ENCODE measurements at regions not wholly inside any gene's neighbourhood (a gene's known extent, or its start where the extent isn't known, plus 50 kb on each side); places are given as distances from the start of the nearest gene placed in this dataset.

DNA sequence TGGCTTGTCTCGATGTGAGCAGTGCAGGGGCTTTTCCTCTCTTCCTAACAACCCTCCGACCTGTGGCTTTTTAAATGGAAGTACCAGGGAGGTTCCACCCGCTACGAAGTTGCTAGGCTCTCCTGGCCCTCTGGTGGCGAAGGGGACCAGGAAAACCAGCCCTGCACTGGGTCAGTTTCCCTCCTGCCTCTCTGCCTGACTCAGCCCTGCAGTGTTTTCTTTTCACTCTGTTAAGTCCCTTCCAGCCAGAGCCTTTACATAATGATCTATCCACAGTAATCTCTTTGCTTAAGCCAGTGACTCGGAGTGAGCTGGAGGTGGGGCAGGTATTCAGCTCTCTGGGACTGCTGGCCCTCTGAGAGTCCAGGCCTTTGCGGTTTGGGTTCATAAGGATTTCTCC lies 331.3 kb upstream of the EEF2KMT start:
- Histone ChIP-seq H3K79me2 (ENCODE audit: control insufficient read depth, insufficient read depth, low read length, poor library complexity) (no peaks in the 10 kb centered on the region), H4K8ac (ENCODE audit: low read depth, low read length) (no peak overlapping the region)
- no CpG with 5 or more reads among the region's 7 CpGs for WGBS (ENCODE audit: extremely low coverage, insufficient coverage, insufficient read length)

GRCh38 chr16:5427571-5427970 lies 330.0 kb upstream of the EEF2KMT start:
- Histone ChIP-seq H3K14ac (ENCODE audit: low read length) (no peak overlapping the region), H4K8ac (ENCODE audit: low read depth, low read length) (no peak overlapping the region), H3K79me2 (ENCODE audit: control insufficient read depth, insufficient read depth, low read length, poor library complexity) (no peaks in the 10 kb centered on the region), H3K9me3 (ENCODE audit: insufficient read depth, low read depth, low read length) (no peaks in the 10 kb centered on the region), H3K4me1 (ENCODE audit: control insufficient read depth in 1 of 2, insufficient read depth in 2 of 2, low read length in 2 of 2) (no peaks in the 10 kb centered on the region), H2AK5ac (ENCODE audit: low read length) (no peak overlapping the region), H3K27me3 (ENCODE audit: insufficient read depth, low read length) (no peaks in the 10 kb centered on the region), H3K4me3 (ENCODE audit: low read depth, low read length) (no peak overlapping the region), H2BK12ac (ENCODE audit: low read length) (no peak overlapping the region), H3K4me2 (ENCODE audit: low read length) (no peak overlapping the region), H2BK120ac (ENCODE audit: insufficient read depth, low read length, poor library complexity) (no peak overlapping the region), H3K36me3 (ENCODE audit: control insufficient read depth in 1 of 2, insufficient read depth in 2 of 2, low read length in 2 of 2) (no peaks in the 10 kb centered on the region), H3K9ac (ENCODE audit: low read length) (no peak overlapping the region), H2AFZ (ENCODE audit: insufficient read depth, low read length, poor library complexity) (no peak overlapping the region), H2BK5ac (ENCODE audit: low read depth, low read length, poor library complexity) (no peak overlapping the region), H3K23ac (ENCODE audit: low read length) (no peak overlapping the region), H4K12ac (ENCODE audit: low read depth, low read length) (no peak overlapping the region), H3K79me1 (ENCODE audit: low read length) (no peaks in the 10 kb centered on the region), H3K18ac (ENCODE audit: low read length) (no peak overlapping the region), H3K4ac (ENCODE audit: low read depth, low read length) (no peak overlapping the region), H3K27ac (ENCODE audit: low read depth, low read length) (no peak overlapping the region), H4K91ac (ENCODE audit: low read depth, low read length) (no peak overlapping the region)
- DNase-seq = no peak
- WGBS (ENCODE audit: extremely low coverage, insufficient coverage, insufficient read length) = no CpG with 5 or more reads among the region's 7 CpGs

More for the DNA sequence above, 331.3 kb upstream of the EEF2KMT start:
- Histone ChIP-seq H2AFZ (ENCODE audit: insufficient read depth, low read length, poor library complexity) (no peak overlapping the region), H3K27ac (ENCODE audit: low read depth, low read length) (no peak overlapping the region), H3K23ac (ENCODE audit: low read length) (no peak overlapping the region), H3K9me3 (ENCODE audit: insufficient read depth, low read depth, low read length) (no peaks in the 10 kb centered on the region), H3K36me3 (ENCODE audit: control insufficient read depth in 1 of 2, insufficient read depth in 2 of 2, low read length in 2 of 2) (no peaks in the 10 kb centered on the region), H3K4me2 (ENCODE audit: low read length) (no peak overlapping the region), H2BK5ac (ENCODE audit: low read depth, low read length, poor library complexity) (no peak overlapping the region), H3K4me3 (ENCODE audit: low read depth, low read length) (no peak overlapping the region), H3K9ac (ENCODE audit: low read length) (no peak overlapping the region), H3K79me1 (ENCODE audit: low read length) (no peaks in the 10 kb centered on the region), H3K4ac (ENCODE audit: low read depth, low read length) (no peak overlapping the region), H4K91ac (ENCODE audit: low read depth, low read length) (no peak overlapping the region), H4K12ac (ENCODE audit: low read depth, low read length) (no peak overlapping the region), H3K14ac (ENCODE audit: low read length) (no peak overlapping the region), H2BK120ac (ENCODE audit: insufficient read depth, low read length, poor library complexity) (no peak overlapping the region), H3K4me1 (ENCODE audit: control insufficient read depth in 1 of 2, insufficient read depth in 2 of 2, low read length in 2 of 2) (no peaks in the 10 kb centered on the region), H2AK5ac (ENCODE audit: low read length) (no peak overlapping the region), H3K18ac (ENCODE audit: low read length) (no peak overlapping the region), H2BK12ac (ENCODE audit: low read length) (no peak overlapping the region), H3K27me3 (ENCODE audit: insufficient read depth, low read length) (no peaks in the 10 kb centered on the region)
- DNase-seq = no peak

- Histone ChIP-seq H2BK12ac (ENCODE audit: low read length) (no peak overlapping the region), H3K79me2 (ENCODE audit: control insufficient read depth, insufficient read depth, low read length, poor library complexity) (no peaks in the 10 kb centered on the region), H3K14ac (ENCODE audit: low read length) (no peak overlapping the region), H3K36me3 (ENCODE audit: control insufficient read depth in 1 of 2, insufficient read depth in 2 of 2, low read length in 2 of 2) (no peaks in the 10 kb centered on the region), H2AK5ac (ENCODE audit: low read length) (no peak overlapping the region), H3K27me3 (ENCODE audit: insufficient read depth, low read length) (no peaks in the 10 kb centered on the region), H3K4ac (ENCODE audit: low read depth, low read length) (no peak overlapping the region), H3K18ac (ENCODE audit: low read length) (no peak overlapping the region), H3K9ac (ENCODE audit: low read length) (no peak overlapping the region), H3K79me1 (ENCODE audit: low read length) (no peaks in the 10 kb centered on the region), H2BK5ac (ENCODE audit: low read depth, low read length, poor library complexity) (no peak overlapping the region), H4K91ac (ENCODE audit: low read depth, low read length) (no peak overlapping the region), H4K12ac (ENCODE audit: low read depth, low read length) (no peak overlapping the region), H3K4me1 (ENCODE audit: control insufficient read depth in 1 of 2, insufficient read depth in 2 of 2, low read length in 2 of 2) (no peaks in the 10 kb centered on the region), H2AFZ (ENCODE audit: insufficient read depth, low read length, poor library complexity) (no peak overlapping the region), H3K9me3 (ENCODE audit: insufficient read depth, low read depth, low read length) (no peaks in the 10 kb centered on the region), H4K8ac (ENCODE audit: low read depth, low read length) (no peak overlapping the region), H3K4me2 (ENCODE audit: low read length) (no peak overlapping the region), H3K27ac (ENCODE audit: low read depth, low read length) (no peak overlapping the region), H3K23ac (ENCODE audit: low read length) (no peak overlapping the region), H3K4me3 (ENCODE audit: low read depth, low read length) (peak overlapping the region; percentile 30), H2BK120ac (ENCODE audit: insufficient read depth, low read length, poor library complexity) (no peak overlapping the region)
- DNase-seq = no peak
- WGBS (ENCODE audit: extremely low coverage, insufficient coverage, insufficient read length) = no CpG with 5 or more reads among the region's 4 CpGs
Measured at GRCh38 chr16:5422643-5423496, 325.3 kb upstream of the EEF2KMT start.

DNA sequence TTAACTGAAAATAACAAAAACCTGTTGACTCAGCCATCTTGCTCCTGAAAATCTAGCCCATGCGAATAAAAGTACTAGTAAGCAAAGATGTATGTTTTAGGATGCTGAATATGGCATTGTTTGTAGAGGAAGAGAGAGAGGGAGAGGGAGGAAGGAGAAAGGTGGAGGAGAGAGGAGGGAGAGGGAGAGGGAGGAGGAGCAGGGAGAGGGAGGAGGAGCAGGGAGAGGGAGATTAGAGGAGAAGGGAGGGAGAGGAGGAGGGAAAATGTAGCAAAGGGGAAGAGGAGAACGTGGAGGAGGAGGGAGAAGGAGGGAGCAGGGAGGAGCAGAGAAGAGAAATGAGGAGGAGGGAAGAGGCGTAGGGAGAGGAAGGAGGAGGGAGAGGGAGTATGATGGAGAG lies 324.5 kb upstream of the EEF2KMT start:
- no peak overlapping the region for H2BK120ac ChIP-seq (ENCODE audit: insufficient read depth, low read length, poor library complexity)
- no peaks in the 10 kb centered on the region for H3K79me1 ChIP-seq (ENCODE audit: low read length)
- no peak overlapping the region for H3K27ac ChIP-seq (ENCODE audit: low read depth, low read length)
- no peak overlapping the region for H4K8ac ChIP-seq (ENCODE audit: low read depth, low read length)
- H3K18ac ChIP-seq (ENCODE audit: low read length) = no peak overlapping the region
- H3K4me3 ChIP-seq (ENCODE audit: low read depth, low read length) = no peak overlapping the region
- no peak overlapping the region for H3K14ac ChIP-seq (ENCODE audit: low read length)
- no peak for DNase-seq
- H3K79me2 ChIP-seq (ENCODE audit: control insufficient read depth, insufficient read depth, low read length, poor library complexity) = no peaks in the 10 kb centered on the region
- H3K36me3 ChIP-seq (ENCODE audit: control insufficient read depth in 1 of 2, insufficient read depth in 2 of 2, low read length in 2 of 2) = no peaks in the 10 kb centered on the region
- WGBS (ENCODE audit: extremely low coverage, insufficient coverage, insufficient read length) = 100% methylated on average over 1 of the region's 3 CpGs
- no peak overlapping the region for H3K4me2 ChIP-seq (ENCODE audit: low read length)
- no peaks in the 10 kb centered on the region for H3K4me1 ChIP-seq (ENCODE audit: control insufficient read depth in 1 of 2, insufficient read depth in 2 of 2, low read length in 2 of 2)
- H3K23ac ChIP-seq (ENCODE audit: low read length) = no peak overlapping the region
- H3K9ac ChIP-seq (ENCODE audit: low read length) = no peak overlapping the region
- H2AFZ ChIP-seq (ENCODE audit: insufficient read depth, low read length, poor library complexity) = no peak overlapping the region
- H3K27me3 ChIP-seq (ENCODE audit: insufficient read depth, low read length) = no peaks in the 10 kb centered on the region
- H4K91ac ChIP-seq (ENCODE audit: low read depth, low read length) = no peak overlapping the region
- no peak overlapping the region for H3K4ac ChIP-seq (ENCODE audit: low read depth, low read length)
- no peak overlapping the region for H2BK12ac ChIP-seq (ENCODE audit: low read length)
- no peak overlapping the region for H2BK5ac ChIP-seq (ENCODE audit: low read depth, low read length, poor library complexity)
- H4K12ac ChIP-seq (ENCODE audit: low read depth, low read length) = no peak overlapping the region
- H3K9me3 ChIP-seq (ENCODE audit: insufficient read depth, low read depth, low read length) = no peaks in the 10 kb centered on the region
- H2AK5ac ChIP-seq (ENCODE audit: low read length) = no peak overlapping the region
